Liver (tissue), 8 donors: ENCODE measurements at regions not wholly inside any gene's neighbourhood (a gene's known extent, or its start where the extent isn't known, plus 50 kb on each side); places are given as distances from the start of the nearest gene placed in this dataset.

ENCODE experiments used
- DNase-seq: peaks from one replicate; pipeline ENCODE4 v3.0.0-alpha.2; 2017; ENCODE audit warnings: low spot score
- H3K27ac ChIP-seq, 2 donors: one replicate each; pipeline ENCODE4 v1.7.0; 2013; ENCODE audit warnings: inconsistent platforms in 2 of 2, low read length in 2 of 2, control low read depth in 1 of 2, low read depth in 1 of 2, mild to moderate bottlenecking in 1 of 2
- H3K27me3 ChIP-seq, 4 donors: one replicate each; pipeline versions ENCODE4 v1.6.1 to v1.7.0; 2013; ENCODE audit warnings: low read length in 3 of 4, inconsistent platforms in 1 of 4, mild to moderate bottlenecking in 1 of 4, moderate library complexity in 1 of 4; ENCODE audit not compliant: control insufficient read depth in 4 of 4, insufficient read depth in 4 of 4
- H3K36me3 ChIP-seq, 4 donors: one replicate each; pipeline versions ENCODE4 v1.6.1 to v1.7.0; 2013; ENCODE audit warnings: low read length in 3 of 4, mild to moderate bottlenecking in 3 of 4, low read depth in 1 of 4, moderate library complexity in 1 of 4; ENCODE audit not compliant: control insufficient read depth in 4 of 4, insufficient read depth in 3 of 4
- H3K4me1 ChIP-seq, 4 donors: one replicate each; pipeline versions ENCODE4 v1.6.1 to v1.7.0; 2013; ENCODE audit warnings: low read length in 3 of 4, mild to moderate bottlenecking in 3 of 4, moderate library complexity in 1 of 4; ENCODE audit not compliant: control insufficient read depth in 4 of 4, insufficient read depth in 4 of 4
- H3K4me3 ChIP-seq, 3 donors: one replicate each; pipeline versions ENCODE4 v1.6.1 to v1.7.0; 2013; ENCODE audit warnings: low read length in 3 of 3, control low read depth in 1 of 3, low read depth in 1 of 3, mild to moderate bottlenecking in 1 of 3
- H3K9ac ChIP-seq, 2 donors: one replicate each; pipeline ENCODE4 v1.7.0; 2013; ENCODE audit warnings: low read length in 2 of 2, mild to moderate bottlenecking in 2 of 2, moderate library complexity in 2 of 2, control low read depth in 1 of 2, low read depth in 1 of 2
- H3K9me3 ChIP-seq, 4 donors: one replicate each; pipeline versions ENCODE4 v1.6.1 to v1.7.0; 2013; ENCODE audit warnings: low read length in 3 of 4; ENCODE audit not compliant: control insufficient read depth in 4 of 4
- ATF3 ChIP-seq: IDR thresholded peaks from 2 replicates; pipeline ENCODE4 v1.6.1; 2016; ENCODE audit warnings: antibody characterized with exemption
- EGR1 ChIP-seq, 2 donors: IDR thresholded peaks; 2 replicates each; pipeline ENCODE4 v1.6.1; 2016 to 2018; ENCODE audit warnings: antibody characterized with exemption in 2 of 2, low read depth in 2 of 2
- FOXA2 ChIP-seq: IDR thresholded peaks from 2 replicates; pipeline ENCODE4 v1.6.1; 2016; ENCODE audit warnings: antibody characterized with exemption
- GABPA ChIP-seq, 2 donors: IDR thresholded peaks in 1 of 2; conservative IDR thresholded peaks in 1 of 2; 2 replicates each; pipeline ENCODE4 v1.6.1; 2016; ENCODE audit warnings: antibody characterized with exemption in 2 of 2, mild to moderate bottlenecking in 1 of 2, moderate library complexity in 1 of 2
- HNF4G ChIP-seq: IDR thresholded peaks from 2 replicates; pipeline ENCODE4 v1.6.1; 2016; ENCODE audit warnings: antibody characterized with exemption
- JUND ChIP-seq, 2 donors: IDR thresholded peaks; 2 replicates each; pipeline ENCODE4 v1.6.1; 2016; ENCODE audit warnings: antibody characterized with exemption in 2 of 2
- RXRA ChIP-seq, 2 donors: IDR thresholded peaks; 2 replicates each; pipeline ENCODE4 v1.6.1; 2017 to 2018; ENCODE audit warnings: antibody characterized with exemption in 2 of 2, mild to moderate bottlenecking in 1 of 2
- SP1 ChIP-seq: IDR thresholded peaks from 2 replicates; pipeline ENCODE4 v1.6.1; 2018; ENCODE audit warnings: antibody characterized with exemption, mild to moderate bottlenecking
- TAF1 ChIP-seq: conservative IDR thresholded peaks from 2 replicates; pipeline ENCODE4 v1.6.1; 2016; ENCODE audit warnings: antibody characterized with exemption, mild to moderate bottlenecking
- YY1 ChIP-seq: IDR thresholded peaks from 2 replicates; pipeline ENCODE4 v1.6.1; 2016; ENCODE audit warnings: antibody characterized with exemption, mild to moderate bottlenecking
- ZBTB33 ChIP-seq: IDR thresholded peaks from 2 replicates; pipeline ENCODE4 v1.6.1; 2016; ENCODE audit warnings: antibody characterized with exemption
- WGBS: extraction: QIAGEN DNeasy Blood & Tissue Kit; methylation state at CpG from one replicate; pipeline ENCODE4 v1.1.7; 2013; 5-methylcytosine and 5-hydroxymethylcytosine counted together
- TF ChIP-seq, protein P1 (sequence below): fragments of 150-350 bp; IDR thresholded peaks from 2 replicates; pipeline ENCODE4 v1.5.1; 2017; ENCODE audit warnings: improper control_type of control experiment, low read depth, low read length; ENCODE audit not compliant: missing input control
- TF ChIP-seq, protein P2 (sequence below): IDR thresholded peaks from 2 replicates; pipeline ENCODE4 v1.6.1; 2016; ENCODE audit warnings: antibody characterized with exemption
- donor health status: healthy.
- donor health status: healthy.
- donor health status: healthy.
- donor health status: healthy.
- donor health status: healthy.

GRCh38 chr20:61043681-61044080, 208.4 kb upstream of the CDH4 start:
- no peak for DNase-seq

DNA sequence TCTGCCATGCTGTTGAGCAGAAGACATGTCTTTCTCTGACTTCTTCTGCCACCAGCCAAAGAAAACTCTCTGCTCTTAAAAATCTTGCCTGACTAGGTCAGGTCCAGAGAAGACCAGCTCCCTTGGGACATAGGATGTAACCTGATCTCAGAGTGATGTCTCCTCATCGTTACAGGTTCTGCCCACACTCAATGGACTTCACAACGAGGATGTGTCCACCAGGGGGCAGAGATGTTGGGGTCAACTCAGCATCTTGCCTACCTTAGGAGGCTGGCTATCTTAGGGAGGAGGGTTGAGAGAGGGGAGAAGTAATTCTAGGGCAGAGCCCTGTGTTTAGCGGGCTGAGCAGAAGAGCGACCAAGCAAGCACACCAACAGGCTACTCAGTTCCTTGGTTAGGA, 207.6 kb upstream of the CDH4 start:
- H3K27ac ChIP-seq, result no peak overlapping the region
- no peaks in the 10 kb centered on the region for H3K4me1 ChIP-seq
- no peak for TF ChIP-seq YY1
- no peak for TF ChIP-seq GABPA (IDR thresholded peaks at IDR 0.05 in 1 of 2, conservative IDR thresholded peaks at IDR 0.05 in 1 of 2)
- TF ChIP-seq, protein P1, sequence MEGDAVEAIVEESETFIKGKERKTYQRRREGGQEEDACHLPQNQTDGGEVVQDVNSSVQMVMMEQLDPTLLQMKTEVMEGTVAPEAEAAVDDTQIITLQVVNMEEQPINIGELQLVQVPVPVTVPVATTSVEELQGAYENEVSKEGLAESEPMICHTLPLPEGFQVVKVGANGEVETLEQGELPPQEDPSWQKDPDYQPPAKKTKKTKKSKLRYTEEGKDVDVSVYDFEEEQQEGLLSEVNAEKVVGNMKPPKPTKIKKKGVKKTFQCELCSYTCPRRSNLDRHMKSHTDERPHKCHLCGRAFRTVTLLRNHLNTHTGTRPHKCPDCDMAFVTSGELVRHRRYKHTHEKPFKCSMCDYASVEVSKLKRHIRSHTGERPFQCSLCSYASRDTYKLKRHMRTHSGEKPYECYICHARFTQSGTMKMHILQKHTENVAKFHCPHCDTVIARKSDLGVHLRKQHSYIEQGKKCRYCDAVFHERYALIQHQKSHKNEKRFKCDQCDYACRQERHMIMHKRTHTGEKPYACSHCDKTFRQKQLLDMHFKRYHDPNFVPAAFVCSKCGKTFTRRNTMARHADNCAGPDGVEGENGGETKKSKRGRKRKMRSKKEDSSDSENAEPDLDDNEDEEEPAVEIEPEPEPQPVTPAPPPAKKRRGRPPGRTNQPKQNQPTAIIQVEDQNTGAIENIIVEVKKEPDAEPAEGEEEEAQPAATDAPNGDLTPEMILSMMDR, result no peak
- no peak for TF ChIP-seq RXRA (IDR thresholded peaks at IDR 0.05)
- TF ChIP-seq SP1, result no peak
- no peak for TF ChIP-seq TAF1
- TF ChIP-seq JUND (IDR thresholded peaks at IDR 0.05), result no peak
- no peak for TF ChIP-seq ATF3
- no peak for TF ChIP-seq FOXA2
- peaks cover 0 to 2% (median 0%) of the 10 kb centered on the region in 4 donors for H3K27me3 ChIP-seq
- H3K36me3 ChIP-seq, result no peaks in the 10 kb centered on the region
- peaks cover 0 to 2% (median 0%) of the 10 kb centered on the region in 4 donors for H3K9me3 ChIP-seq
- H3K4me3 ChIP-seq, result no peak overlapping the region
- no peak for DNase-seq
- H3K9ac ChIP-seq, result no peak overlapping the region
- 51% methylated on average over 4 of the region's 4 CpGs for WGBS

More at GRCh38 chr20:61043681-61044080, 208.4 kb upstream of the CDH4 start:
- 67% methylated on average over 9 of the region's 9 CpGs for WGBS
- no peak overlapping the region for H3K27ac ChIP-seq
- TF ChIP-seq SP1 (no peak), EGR1 (IDR thresholded peaks at IDR 0.05; ENCODE audit: low read depth in 2 of 2) (no peak), RXRA (IDR thresholded peaks at IDR 0.05) (no peak), HNF4G (no peak), ZBTB33 (no peak), JUND (IDR thresholded peaks at IDR 0.05) (no peak)
- TF ChIP-seq, protein P2, sequence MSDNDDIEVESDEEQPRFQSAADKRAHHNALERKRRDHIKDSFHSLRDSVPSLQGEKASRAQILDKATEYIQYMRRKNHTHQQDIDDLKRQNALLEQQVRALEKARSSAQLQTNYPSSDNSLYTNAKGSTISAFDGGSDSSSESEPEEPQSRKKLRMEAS, result no peak
- H3K4me3 ChIP-seq, result no peak overlapping the region
- peaks cover 0 to 2% (median 0%) of the 10 kb centered on the region in 4 donors for H3K27me3 ChIP-seq
- no peaks in the 10 kb centered on the region for H3K4me1 ChIP-seq
- H3K9me3 ChIP-seq, result peaks cover 0 to under 1% (median 0%) of the 10 kb centered on the region in 4 donors
- H3K9ac ChIP-seq, result no peak overlapping the region
- H3K36me3 ChIP-seq, result no peaks in the 10 kb centered on the region

GRCh38 chr20:61045091-61045490, 207.0 kb upstream of the CDH4 start:
- Histone ChIP-seq H3K4me1 (no peaks in the 10 kb centered on the region), H3K9me3 (peaks cover 0 to 2% (median 0%) of the 10 kb centered on the region in 4 donors), H3K27ac (no peak overlapping the region), H3K27me3 (peaks cover 0 to 2% (median 0%) of the 10 kb centered on the region in 4 donors), H3K36me3 (no peaks in the 10 kb centered on the region), H3K4me3 (no peak overlapping the region), H3K9ac (no peak overlapping the region)
- no peak for DNase-seq
- WGBS, result 86% methylated on average over 1 of the region's 1 CpG
- TF ChIP-seq ZBTB33, result no peak
- no peak for TF ChIP-seq EGR1 (IDR thresholded peaks at IDR 0.05; ENCODE audit: low read depth in 2 of 2)
- TF ChIP-seq, protein P2, result no peak
- no peak for TF ChIP-seq TAF1
